RWPE2 (cell line): ENCODE measurements at regions not wholly inside any gene's neighbourhood (a gene's known extent, or its start where the extent isn't known, plus 50 kb on each side); places are given as distances from the start of the nearest gene placed in this dataset.

Experiments used
- ATAC-seq: fragments of 200-7000 bp; cut with Tn5 transposase; 3 replicates; pipeline ENCODE4 v1.9.1; 2021; ENCODE audit warnings: low read depth
- DNase-seq: peaks from one replicate; pipeline ENCODE4 v3.0.0-alpha.2; 2020; ENCODE audit warnings: low spot score
- H3K27ac ChIP-seq: fragments of 450-650 bp; 2 replicates; pipeline ENCODE4 v1.5.1; 2017; ENCODE audit warnings: mild to moderate bottlenecking; ENCODE audit not compliant: poor library complexity, severe bottlenecking
- H3K27me3 ChIP-seq: fragments of 250-450 bp; sonication (Bioruptor Pico); 2 replicates; pipeline ENCODE4 v1.5.1; 2021; ENCODE audit warnings: mild to moderate bottlenecking, moderate library complexity; ENCODE audit not compliant: insufficient read depth, poor library complexity, severe bottlenecking
- H3K36me3 ChIP-seq: fragments of 250-450 bp; sonication (Bioruptor Pico); 2 replicates; pipeline ENCODE4 v1.5.1; 2020; ENCODE audit warnings: low read depth, mild to moderate bottlenecking, moderate library complexity
- H3K4me1 ChIP-seq: fragments of 250-450 bp; sonication (Bioruptor Pico); 2 replicates; pipeline ENCODE4 v1.5.1; 2021; ENCODE audit warnings: mild to moderate bottlenecking, moderate library complexity; ENCODE audit not compliant: insufficient read depth, poor library complexity, severe bottlenecking
- H3K4me3 ChIP-seq: fragments of 250-450 bp; sonication (Bioruptor Pico); 2 replicates; pipeline ENCODE4 v1.5.1; 2021; ENCODE audit warnings: mild to moderate bottlenecking, moderate library complexity; ENCODE audit not compliant: severe bottlenecking
- H3K9me3 ChIP-seq: fragments of 250-450 bp; sonication (Bioruptor Pico); 2 replicates; pipeline ENCODE4 v1.5.1; 2021; ENCODE audit warnings: mild to moderate bottlenecking, moderate library complexity; ENCODE audit not compliant: severe bottlenecking
- TF ChIP-seq, protein P1 (sequence below): fragments of 450-650 bp; IDR thresholded peaks from one replicate; pipeline ENCODE4 v1.5.1; 2017; ENCODE audit warnings: mild to moderate bottlenecking, moderate library complexity; ENCODE audit not compliant: poor library complexity, severe bottlenecking

GRCh38 chr9:72420783-72421182 lies 55.8 kb upstream of the ZFAND5 start:
- Histone ChIP-seq H3K9me3 (no peaks in the 10 kb centered on the region), H3K4me1 (no peaks in the 10 kb centered on the region), H3K27ac (no peak overlapping the region), H3K4me3 (no peak overlapping the region), H3K27me3 (no peaks in the 10 kb centered on the region), H3K36me3 (no peaks in the 10 kb centered on the region)
- ATAC-seq (no peak), DNase-seq (no peak)
- TF ChIP-seq, protein P1, sequence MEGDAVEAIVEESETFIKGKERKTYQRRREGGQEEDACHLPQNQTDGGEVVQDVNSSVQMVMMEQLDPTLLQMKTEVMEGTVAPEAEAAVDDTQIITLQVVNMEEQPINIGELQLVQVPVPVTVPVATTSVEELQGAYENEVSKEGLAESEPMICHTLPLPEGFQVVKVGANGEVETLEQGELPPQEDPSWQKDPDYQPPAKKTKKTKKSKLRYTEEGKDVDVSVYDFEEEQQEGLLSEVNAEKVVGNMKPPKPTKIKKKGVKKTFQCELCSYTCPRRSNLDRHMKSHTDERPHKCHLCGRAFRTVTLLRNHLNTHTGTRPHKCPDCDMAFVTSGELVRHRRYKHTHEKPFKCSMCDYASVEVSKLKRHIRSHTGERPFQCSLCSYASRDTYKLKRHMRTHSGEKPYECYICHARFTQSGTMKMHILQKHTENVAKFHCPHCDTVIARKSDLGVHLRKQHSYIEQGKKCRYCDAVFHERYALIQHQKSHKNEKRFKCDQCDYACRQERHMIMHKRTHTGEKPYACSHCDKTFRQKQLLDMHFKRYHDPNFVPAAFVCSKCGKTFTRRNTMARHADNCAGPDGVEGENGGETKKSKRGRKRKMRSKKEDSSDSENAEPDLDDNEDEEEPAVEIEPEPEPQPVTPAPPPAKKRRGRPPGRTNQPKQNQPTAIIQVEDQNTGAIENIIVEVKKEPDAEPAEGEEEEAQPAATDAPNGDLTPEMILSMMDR, result no peak

- H3K27ac ChIP-seq, result no peak overlapping the region
- no peak for ATAC-seq
- TF ChIP-seq, protein P1, result no peak
- H3K36me3 ChIP-seq, result no peaks in the 10 kb centered on the region
- no peaks in the 10 kb centered on the region for H3K9me3 ChIP-seq
- H3K4me1 ChIP-seq, result no peaks in the 10 kb centered on the region
- DNase-seq, result no peak
- no peaks in the 10 kb centered on the region for H3K27me3 ChIP-seq
- no peak overlapping the region for H3K4me3 ChIP-seq
Observed at GRCh38 chr9:72415948-72416347, 50.9 kb upstream of the ZFAND5 start.

GRCh38 chr9:72415163-72415562 lies 50.2 kb upstream of the ZFAND5 start:
- Histone ChIP-seq H3K9me3 (no peaks in the 10 kb centered on the region), H3K36me3 (no peaks in the 10 kb centered on the region), H3K4me1 (no peaks in the 10 kb centered on the region), H3K4me3 (no peak overlapping the region), H3K27me3 (no peaks in the 10 kb centered on the region), H3K27ac (no peak overlapping the region)
- no peak for ATAC-seq
- TF ChIP-seq, protein P1, result no peak
- DNase-seq, result no peak
